ENCODE measurements at regions not wholly inside any gene's neighbourhood (a gene's known extent, or its start where the extent isn't known, plus 50 kb on each side); places are given as distances from the start of the nearest gene placed in this dataset.
A peak's percentile ranks its signal among the peaks of the same experiment; 100 is the strongest.
"Not testable (repeated sequence)": the region's sequence is repeated elsewhere in the genome, so short reads cannot be mapped to it uniquely, and the experiment has no call there.

GRCh38 chr6:11381801-11382513 is 149.5 kb upstream of the NEDD9 start:
- Mint-ChIP-seq H3K36me3 (ENCODE audit: low read depth) (peaks cover 27% of the 10 kb centered on the region), H3K4me3 (peak overlapping the region; percentile 87), H3K9me3 (no peaks in the 10 kb centered on the region), H3K27me3 (no peaks in the 10 kb centered on the region), H3K4me1 (peaks cover 56% of the 10 kb centered on the region), H3K27ac (peak overlapping the region; percentile 92)
- peak; percentile 94 for ATAC-seq
- peak; percentile 57 for DNase-seq

- ATAC-seq (no peak), DNase-seq (no peak)
- H3K9me3 Mint-ChIP-seq: no peaks in the 10 kb centered on the region
- H3K27me3 Mint-ChIP-seq: no peaks in the 10 kb centered on the region
- H3K27ac Mint-ChIP-seq: peak overlapping the region; percentile 92
- peaks cover 34% of the 10 kb centered on the region for H3K36me3 Mint-ChIP-seq (ENCODE audit: low read depth)
- peaks cover 53% of the 10 kb centered on the region for H3K4me1 Mint-ChIP-seq
- H3K4me3 Mint-ChIP-seq: peak overlapping the region; percentile 87
Observed at GRCh38 chr6:11380969-11381744, 148.7 kb upstream of the NEDD9 start.

GRCh38 chr6:11380549-11380948 is 148.1 kb upstream of the NEDD9 start:
- no peaks in the 10 kb centered on the region for H3K9me3 Mint-ChIP-seq
- peaks cover 37% of the 10 kb centered on the region for H3K36me3 Mint-ChIP-seq (ENCODE audit: low read depth)
- no peak overlapping the region for H3K27ac Mint-ChIP-seq
- DNase-seq: no peak
- H3K4me1 Mint-ChIP-seq: peaks cover 57% of the 10 kb centered on the region
- H3K4me3 Mint-ChIP-seq: peak overlapping the region; percentile 87
- H3K27me3 Mint-ChIP-seq: no peaks in the 10 kb centered on the region
- ATAC-seq: no peak

- H3K36me3 Mint-ChIP-seq (ENCODE audit: low read depth): peaks cover 43% of the 10 kb centered on the region
- H3K4me1 Mint-ChIP-seq: peaks cover 65% of the 10 kb centered on the region
- H3K27me3 Mint-ChIP-seq: no peaks in the 10 kb centered on the region
- H3K9me3 Mint-ChIP-seq: no peaks in the 10 kb centered on the region
- H3K4me3 Mint-ChIP-seq: peak overlapping the region; percentile 22
- H3K27ac Mint-ChIP-seq: no peak overlapping the region
- ATAC-seq (no peak), DNase-seq (no peak)
Observed at GRCh38 chr6:11379805-11380204, 147.3 kb upstream of the NEDD9 start.

GRCh38 chr6:11378639-11379038 is 146.2 kb upstream of the NEDD9 start:
- H3K27ac Mint-ChIP-seq: no peak overlapping the region
- DNase-seq (no peak), ATAC-seq (no peak)
- no peak overlapping the region for H3K4me3 Mint-ChIP-seq
- H3K27me3 Mint-ChIP-seq: no peaks in the 10 kb centered on the region
- H3K9me3 Mint-ChIP-seq: no peaks in the 10 kb centered on the region
- H3K4me1 Mint-ChIP-seq: peaks cover 76% of the 10 kb centered on the region
- peaks cover 49% of the 10 kb centered on the region for H3K36me3 Mint-ChIP-seq (ENCODE audit: low read depth)

- Mint-ChIP-seq H3K4me1 (peaks cover 74% of the 10 kb centered on the region), H3K9me3 (no peaks in the 10 kb centered on the region), H3K27me3 (no peaks in the 10 kb centered on the region), H3K36me3 (ENCODE audit: low read depth) (peaks cover 53% of the 10 kb centered on the region), H3K27ac (peak overlapping the region; percentile 87), H3K4me3 (peak overlapping the region; percentile 59)
- DNase-seq (peak; percentile 42), ATAC-seq (peak; percentile 94)
Observed at GRCh38 chr6:11374036-11375010, 141.9 kb upstream of the NEDD9 start.

- no peaks in the 10 kb centered on the region for H3K9me3 Mint-ChIP-seq
- H3K27me3 Mint-ChIP-seq: no peaks in the 10 kb centered on the region
- ATAC-seq: no peak
- peaks cover 83% of the 10 kb centered on the region for H3K4me1 Mint-ChIP-seq
- H3K36me3 Mint-ChIP-seq (ENCODE audit: low read depth): peaks cover 54% of the 10 kb centered on the region
- no peak for DNase-seq
- no peak overlapping the region for H3K27ac Mint-ChIP-seq
- H3K4me3 Mint-ChIP-seq: no peak overlapping the region
Observed at GRCh38 chr6:11373208-11373607, 140.7 kb upstream of the NEDD9 start.

- not testable (repeated sequence) for H3K9me3 Mint-ChIP-seq, H3K27ac Mint-ChIP-seq
- H3K36me3 Mint-ChIP-seq (ENCODE audit: low read depth): peaks cover 45% of the 10 kb centered on the region
Observed at GRCh38 chr6:11372186-11372790, 139.8 kb upstream of the NEDD9 start.

GRCh38 chr6:11370191-11371018 is 137.9 kb upstream of the NEDD9 start:
- no peaks in the 10 kb centered on the region for H3K9me3 Mint-ChIP-seq
- no peak overlapping the region for H3K4me3 Mint-ChIP-seq
- peaks cover 89% of the 10 kb centered on the region for H3K4me1 Mint-ChIP-seq
- no peak overlapping the region for H3K27ac Mint-ChIP-seq
- no peaks in the 10 kb centered on the region for H3K27me3 Mint-ChIP-seq
- DNase-seq: no peak
- ATAC-seq: no peak
- H3K36me3 Mint-ChIP-seq (ENCODE audit: low read depth): peaks cover 32% of the 10 kb centered on the region

More at GRCh38 chr6:11372186-11372790, 139.8 kb upstream of the NEDD9 start:
- not testable (repeated sequence) for DNase-seq, H3K4me3 Mint-ChIP-seq, ATAC-seq, H3K27me3 Mint-ChIP-seq
- peaks cover 84% of the 10 kb centered on the region for H3K4me1 Mint-ChIP-seq

- H3K27ac Mint-ChIP-seq: peak overlapping the region; percentile 75
- peaks cover 35% of the 10 kb centered on the region for H3K36me3 Mint-ChIP-seq (ENCODE audit: low read depth)
- peaks cover 89% of the 10 kb centered on the region for H3K4me1 Mint-ChIP-seq
- H3K4me3 Mint-ChIP-seq: peak overlapping the region; percentile 12
- H3K9me3 Mint-ChIP-seq: no peaks in the 10 kb centered on the region
- no peaks in the 10 kb centered on the region for H3K27me3 Mint-ChIP-seq
- DNase-seq (no peak), ATAC-seq (peak; percentile 81)
Observed at GRCh38 chr6:11368760-11369159, 136.3 kb upstream of the NEDD9 start.

- H3K27me3 Mint-ChIP-seq: no peaks in the 10 kb centered on the region
- DNase-seq (no peak), ATAC-seq (no peak)
- H3K4me1 Mint-ChIP-seq: peaks cover 89% of the 10 kb centered on the region
- no peaks in the 10 kb centered on the region for H3K9me3 Mint-ChIP-seq
- peaks cover 37% of the 10 kb centered on the region for H3K36me3 Mint-ChIP-seq (ENCODE audit: low read depth)
- peak overlapping the region; percentile 75 for H3K27ac Mint-ChIP-seq
- no peak overlapping the region for H3K4me3 Mint-ChIP-seq
Observed at GRCh38 chr6:11368264-11368663, 135.8 kb upstream of the NEDD9 start.

GRCh38 chr6:11367638-11368199 is 135.3 kb upstream of the NEDD9 start:
- Mint-ChIP-seq H3K9me3 (no peaks in the 10 kb centered on the region), H3K36me3 (ENCODE audit: low read depth) (peaks cover 39% of the 10 kb centered on the region), H3K27me3 (no peaks in the 10 kb centered on the region), H3K27ac (peak overlapping the region; percentile 81), H3K4me1 (peaks cover 90% of the 10 kb centered on the region), H3K4me3 (no peak overlapping the region)
- DNase-seq (no peak), ATAC-seq (no peak)

Measured in activated naive CD8-positive, alpha-beta T cell treated with anti-CD3 and anti-CD28 coated beads, Interleukin-2, amount 50 U/mL, for 24 hours (primary cell).